NCI-H146 (cell line): ENCODE measurements at regions not wholly inside any gene's neighbourhood (a gene's known extent, or its start where the extent isn't known, plus 50 kb on each side); places are given as distances from the start of the nearest gene placed in this dataset.
"Not testable (repeated sequence)": the region's sequence is repeated elsewhere in the genome, so short reads cannot be mapped to it uniquely, and the experiment has no call there.

ENCODE experiments used
- DNase-seq: peaks from one replicate; lab custom pipeline; 2025; lab: John Stamatoyannopoulos, UW

DNA sequence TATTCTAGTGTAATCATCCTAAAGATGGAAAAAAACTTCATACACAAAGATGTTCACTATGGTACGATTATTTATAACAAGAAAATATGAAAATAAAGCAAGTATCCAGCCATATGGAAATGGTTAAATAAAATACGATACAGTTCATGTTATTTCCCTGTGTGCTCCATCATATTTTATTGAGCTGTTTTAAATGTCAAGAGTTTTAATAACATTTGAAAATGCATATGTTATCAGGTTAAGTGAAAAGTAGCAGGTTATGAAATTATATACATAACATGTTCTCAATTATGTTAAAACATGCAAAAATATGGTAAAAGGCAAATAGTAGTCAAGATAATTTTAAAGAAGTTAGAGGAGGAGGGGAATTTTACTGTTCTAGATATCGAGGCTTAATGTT is 192.0 kb downstream of the HNRNPD start:
- DNase-seq: no peak

DNA sequence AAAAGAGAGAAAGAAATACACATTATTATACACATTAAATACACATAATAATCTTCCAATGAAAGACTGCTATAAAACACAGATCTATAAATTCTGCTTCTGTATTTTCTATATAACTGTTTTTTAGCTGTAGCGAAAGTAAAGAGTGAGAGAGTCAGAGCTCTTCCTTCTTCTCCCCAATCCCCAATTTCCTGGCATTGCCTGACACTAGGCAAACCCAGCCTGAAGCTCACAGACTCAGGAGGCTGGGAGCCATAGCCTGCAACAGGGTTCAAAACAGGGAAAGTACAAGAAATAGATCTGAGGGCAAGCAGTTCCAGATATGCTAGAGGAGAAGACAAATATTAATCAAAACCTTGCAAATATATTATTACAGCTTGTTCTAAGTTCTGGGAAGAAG is 201.6 kb downstream of the HNRNPD start:
- DNase-seq: no peak

DNA sequence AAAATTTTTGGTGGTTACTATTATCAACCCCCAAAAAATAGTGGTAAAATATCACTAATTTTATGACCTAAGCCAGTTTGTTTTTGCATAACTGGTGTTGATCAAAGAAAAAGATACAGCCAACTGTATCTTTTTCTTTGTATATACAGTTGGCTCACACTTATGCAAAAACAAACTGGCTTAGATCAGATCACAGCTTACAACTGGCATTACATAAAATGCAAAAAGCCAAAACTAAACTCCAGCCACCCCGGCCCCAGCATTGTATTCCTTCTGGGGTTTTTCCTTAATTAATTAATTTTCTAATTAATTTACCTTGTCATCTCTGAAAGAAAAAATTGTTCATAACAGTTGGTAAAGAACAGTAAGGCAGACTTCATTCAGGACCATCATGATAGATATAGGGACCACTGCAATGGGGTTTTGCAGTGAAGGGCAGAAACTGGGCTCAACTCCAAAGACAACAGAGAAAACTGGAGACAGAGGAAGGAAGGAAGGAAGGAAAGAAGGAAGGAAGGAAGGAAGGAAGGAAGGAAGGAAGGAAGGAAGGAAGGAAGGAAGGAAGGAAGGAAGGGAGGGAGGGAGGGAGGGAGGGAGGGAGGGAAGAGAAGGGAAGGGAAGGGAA is 202.1 kb downstream of the HNRNPD start:
- no peak for DNase-seq

DNA sequence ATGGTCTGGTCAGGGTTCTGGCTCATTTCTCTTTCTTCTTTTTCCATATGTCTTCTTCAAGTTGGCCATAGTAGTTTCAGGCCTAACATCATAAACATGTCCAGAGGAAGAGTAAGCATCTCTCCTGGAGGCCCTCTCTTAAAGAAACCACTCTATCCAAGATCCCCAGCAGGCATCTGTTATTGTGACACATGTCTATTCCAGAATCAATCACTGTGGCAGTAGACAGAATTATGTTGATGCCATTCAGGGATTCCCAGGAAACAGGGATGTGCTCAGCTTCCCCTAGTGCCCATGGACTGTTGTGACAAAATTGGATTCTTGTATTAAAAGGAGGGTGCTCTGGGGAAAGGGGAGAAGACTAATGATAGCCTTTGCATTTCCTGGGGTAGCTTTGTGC is 224.0 kb downstream of the HNRNPD start:
- no peak for DNase-seq

DNA sequence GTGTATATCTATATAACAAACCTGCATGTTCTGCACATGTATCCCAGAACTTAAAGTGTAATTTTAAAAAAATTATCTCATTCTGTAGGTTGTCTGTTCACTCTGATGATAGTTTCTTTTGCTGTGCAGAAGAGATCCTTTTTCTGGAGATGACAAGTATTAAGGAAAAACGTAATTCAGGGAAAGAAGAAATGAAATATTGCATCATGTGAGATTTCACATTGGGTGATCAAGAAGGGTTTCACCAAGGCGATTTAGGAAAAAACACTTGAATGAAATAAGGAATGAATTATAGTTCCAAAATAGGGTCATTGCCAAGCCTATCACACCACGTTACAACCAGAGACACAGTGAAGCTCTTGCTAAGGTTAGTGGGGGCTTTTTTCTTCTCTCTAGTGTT is 227.9 kb downstream of the HNRNPD start:
- DNase-seq: no peak

DNA sequence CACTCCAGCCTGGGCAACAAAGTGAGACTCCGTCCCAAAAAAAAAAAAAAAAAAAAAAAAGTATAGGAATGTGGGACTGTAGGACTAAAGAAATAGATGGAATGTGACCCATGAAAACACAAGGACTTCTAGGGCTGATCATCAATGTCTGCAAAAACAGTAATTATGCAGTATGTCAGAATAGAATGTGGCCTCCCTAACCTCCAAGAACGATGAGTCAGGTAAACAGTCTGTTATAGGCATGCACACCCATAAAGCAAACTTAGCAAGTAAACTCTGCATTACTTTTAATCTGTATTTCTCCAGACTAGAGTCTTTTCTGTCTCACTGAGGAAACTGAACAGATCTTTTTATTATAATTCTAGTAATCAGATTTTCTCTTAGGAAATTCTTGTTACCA is 233.4 kb downstream of the HNRNPD start:
- no peak for DNase-seq

DNA sequence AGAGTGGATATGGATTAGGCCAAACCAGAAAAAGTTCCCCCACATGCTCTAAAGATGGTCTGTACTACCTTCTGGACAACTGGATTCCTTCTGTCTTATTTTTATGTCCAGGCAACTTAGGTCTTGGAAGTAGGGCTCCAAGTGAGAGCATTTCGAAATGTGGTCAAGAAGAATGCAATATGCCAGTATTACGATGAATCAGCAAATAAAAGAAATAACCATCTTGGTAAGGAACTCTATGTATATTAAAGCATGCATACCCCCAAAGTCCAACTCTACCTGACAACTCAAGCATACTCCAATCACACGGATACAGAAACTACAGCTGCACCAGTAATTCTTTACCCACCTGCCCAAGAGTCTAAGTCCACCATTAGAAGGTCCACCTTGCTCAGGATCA is 234.5 kb downstream of the HNRNPD start:
- DNase-seq: no peak

DNA sequence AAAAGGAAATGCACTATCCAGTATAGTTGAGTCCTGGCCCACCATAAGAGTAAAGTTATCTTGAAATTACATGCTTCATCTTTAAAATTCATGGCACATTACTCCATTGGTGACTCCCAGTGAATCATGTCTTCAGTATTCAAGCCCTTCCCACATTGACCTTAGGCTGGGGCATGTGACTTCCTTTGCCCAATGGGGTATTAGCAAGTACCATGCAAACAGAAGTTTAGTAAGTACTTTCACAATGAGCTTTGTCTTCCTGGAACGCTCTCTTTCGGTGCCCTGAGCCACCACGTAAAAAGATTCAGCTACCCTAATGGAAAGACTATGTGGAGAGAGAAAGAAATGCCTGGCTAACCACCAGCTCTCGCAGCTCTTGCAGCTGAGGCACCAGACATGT is 235.4 kb downstream of the HNRNPD start:
- DNase-seq: no peak

DNA sequence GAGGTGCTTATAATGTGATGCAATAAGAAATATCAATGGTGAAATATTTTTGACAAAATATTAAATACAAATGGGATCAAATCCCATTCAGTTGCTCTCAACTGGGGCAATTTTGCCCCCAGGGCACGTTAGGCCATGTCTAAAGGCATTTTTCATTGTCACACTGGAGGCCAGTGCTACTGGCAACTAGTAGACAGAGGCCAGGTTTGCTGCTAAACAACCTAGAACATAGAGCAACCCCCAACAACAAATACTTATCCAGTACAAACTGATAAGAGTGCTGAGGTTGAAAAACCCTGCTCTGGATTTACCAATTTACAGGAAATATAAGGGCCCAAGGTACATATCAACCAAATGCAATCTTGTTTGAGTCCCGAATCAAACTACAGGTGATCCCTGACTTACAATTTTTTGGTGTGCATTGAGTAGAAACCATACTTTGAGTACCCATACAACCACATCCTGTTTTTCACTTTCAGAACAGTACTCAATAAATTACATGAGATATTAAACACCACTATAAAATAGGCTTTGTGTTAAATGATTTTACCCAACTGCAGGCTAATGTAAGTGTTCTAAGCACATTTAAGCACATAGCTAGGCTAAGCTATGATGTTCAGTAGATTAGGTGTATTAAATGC is 237.5 kb downstream of the HNRNPD start:
- no peak for DNase-seq

DNA sequence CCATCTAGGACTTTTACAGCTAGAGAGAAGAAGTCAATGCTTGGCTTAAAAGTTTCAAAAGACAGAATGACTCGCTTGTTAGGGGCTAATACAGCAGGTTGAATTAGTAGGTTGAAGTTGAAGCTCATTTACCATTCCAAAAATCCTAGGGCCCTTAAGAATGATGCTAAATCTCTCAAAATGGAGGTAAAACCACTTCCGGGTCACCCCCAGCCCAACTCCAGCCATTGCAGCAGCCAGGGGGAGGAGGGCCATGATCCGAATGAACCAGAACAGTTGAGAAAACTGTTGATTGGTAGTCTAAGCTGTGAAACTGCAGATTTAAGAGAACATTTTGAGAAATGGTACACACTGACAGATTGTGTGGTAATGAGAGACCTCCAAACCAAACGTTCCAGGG is 245.4 kb downstream of the HNRNPD start:
- no peak for DNase-seq

DNA sequence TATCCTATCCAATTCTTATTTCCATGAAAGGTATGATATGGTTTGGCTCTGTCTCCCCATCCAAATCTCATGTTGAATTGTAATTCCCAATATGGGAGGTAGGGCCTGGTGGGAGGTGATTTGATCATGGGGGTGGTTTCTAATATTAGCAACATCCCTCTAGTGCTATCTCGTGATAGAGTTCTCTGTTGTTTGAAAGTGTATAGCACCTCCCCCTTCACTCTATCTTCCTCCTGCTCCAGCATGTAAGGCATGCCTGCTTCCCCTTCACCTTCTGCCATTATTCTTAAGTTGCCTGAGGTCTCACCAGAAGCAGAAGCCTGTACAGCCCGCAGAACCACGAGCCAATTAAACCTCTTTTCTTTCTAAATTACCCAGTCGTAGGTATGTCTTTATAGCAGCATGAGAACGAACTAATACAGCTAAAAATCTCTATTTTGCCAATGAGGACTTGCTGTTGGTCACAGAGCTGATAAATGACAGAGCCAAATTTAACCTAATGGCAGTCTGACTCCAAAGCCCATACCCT is 247.2 kb downstream of the HNRNPD start:
- DNase-seq: no peak

DNA sequence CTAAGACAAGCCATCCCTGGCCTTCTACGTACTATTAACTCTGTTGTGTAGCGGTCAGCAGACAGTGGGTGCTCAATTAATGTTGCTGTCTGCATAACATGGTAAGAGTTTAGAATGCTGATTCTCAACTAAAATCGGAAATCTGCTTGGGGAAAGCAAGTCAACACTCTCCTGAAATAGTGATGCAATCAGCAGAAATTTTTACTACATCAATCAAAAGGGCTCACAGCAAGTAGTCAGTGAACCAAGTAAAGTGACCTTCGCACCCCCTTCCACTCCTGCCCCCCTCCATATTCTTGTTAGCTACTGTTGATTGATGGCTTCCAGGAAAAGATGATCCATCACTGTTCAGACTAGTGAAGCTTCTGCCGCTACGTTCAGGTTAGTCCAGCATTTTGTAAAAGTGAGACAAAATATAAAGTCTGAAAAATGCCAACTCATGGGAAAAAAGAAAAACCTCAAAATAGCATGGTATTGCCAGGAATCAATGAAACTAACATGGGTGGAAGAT is 247.9 kb downstream of the HNRNPD start:
- DNase-seq: no peak

DNA sequence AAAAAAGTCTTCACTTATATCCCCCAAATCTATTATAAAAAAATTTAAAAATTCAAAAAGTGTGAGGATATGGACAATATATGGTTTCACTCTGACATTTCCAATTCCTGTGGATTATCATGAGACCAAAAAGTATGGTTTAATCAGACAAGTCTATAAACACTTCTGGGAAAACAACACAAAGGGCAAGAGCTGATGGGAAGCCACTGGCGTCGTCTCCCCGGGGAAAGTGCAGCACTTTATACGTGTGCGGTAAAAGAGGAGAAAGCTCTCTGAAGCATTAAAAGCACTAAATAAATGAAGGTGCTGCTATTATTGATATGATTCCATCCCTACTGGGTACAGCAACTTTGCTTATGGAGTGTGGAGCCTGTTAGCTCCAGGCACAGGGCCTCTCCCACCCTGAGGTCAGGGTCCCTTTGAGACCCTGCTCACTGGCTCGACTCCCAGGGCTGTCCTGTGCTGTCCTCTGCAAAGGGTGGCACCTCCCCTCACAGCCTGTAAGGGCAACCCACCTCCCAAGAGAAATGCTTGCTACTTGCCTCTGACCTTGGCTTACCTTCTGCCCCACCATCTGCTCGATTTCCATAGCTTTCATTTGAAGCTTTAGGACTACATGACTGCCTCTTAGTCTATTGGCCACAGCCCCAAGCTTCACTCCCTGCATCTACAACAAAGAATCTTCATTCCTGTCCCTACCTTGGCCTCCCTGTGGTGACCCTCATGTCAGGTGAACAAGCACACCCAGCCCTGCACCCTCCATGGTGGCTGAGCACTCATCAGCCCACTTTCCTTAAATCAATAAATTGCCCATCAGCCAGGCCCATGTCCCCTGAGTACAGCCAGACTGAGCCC is 248.6 kb downstream of the HNRNPD start:
- DNase-seq: no peak

DNA sequence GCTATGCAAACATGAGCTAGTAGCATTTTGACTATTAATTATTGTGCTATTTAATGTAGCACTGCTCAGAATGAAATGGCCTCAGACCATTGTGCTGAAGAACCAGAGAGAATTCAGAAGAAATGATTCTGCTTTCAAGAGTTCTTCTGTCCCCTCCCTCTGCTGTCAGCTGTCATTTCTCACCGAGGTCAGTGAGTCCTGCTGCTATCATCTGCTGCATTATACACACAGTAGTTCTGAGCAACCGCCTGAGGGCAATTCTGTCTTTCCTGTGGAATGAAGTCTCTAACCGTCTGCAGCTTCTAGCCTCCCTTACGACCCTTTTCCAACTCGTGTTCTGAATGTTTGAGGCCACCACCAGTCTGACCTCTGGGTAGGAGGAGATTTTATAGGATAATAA is 249.4 kb downstream of the HNRNPD start:
- DNase-seq: peak; percentile 3

DNA sequence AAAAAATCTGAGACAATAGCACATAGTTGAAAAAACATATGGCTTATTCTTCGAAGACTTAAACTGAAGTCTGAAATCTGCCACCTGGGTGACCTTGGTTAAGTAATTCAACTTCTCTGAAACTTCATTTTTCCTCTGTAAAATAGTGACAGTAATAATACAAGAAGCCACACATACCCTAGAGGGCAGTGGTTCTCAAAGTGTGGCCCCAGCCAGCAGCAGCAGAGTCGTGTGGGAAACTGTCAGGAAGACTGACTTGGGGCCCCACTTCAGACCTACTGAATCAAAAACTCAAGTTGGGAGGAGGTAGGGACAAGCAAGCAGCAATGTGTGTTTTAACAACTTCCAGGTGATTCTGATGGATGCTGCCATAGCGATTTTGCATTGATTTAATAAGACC is 249.9 kb downstream of the HNRNPD start:
- no peak for DNase-seq

DNA sequence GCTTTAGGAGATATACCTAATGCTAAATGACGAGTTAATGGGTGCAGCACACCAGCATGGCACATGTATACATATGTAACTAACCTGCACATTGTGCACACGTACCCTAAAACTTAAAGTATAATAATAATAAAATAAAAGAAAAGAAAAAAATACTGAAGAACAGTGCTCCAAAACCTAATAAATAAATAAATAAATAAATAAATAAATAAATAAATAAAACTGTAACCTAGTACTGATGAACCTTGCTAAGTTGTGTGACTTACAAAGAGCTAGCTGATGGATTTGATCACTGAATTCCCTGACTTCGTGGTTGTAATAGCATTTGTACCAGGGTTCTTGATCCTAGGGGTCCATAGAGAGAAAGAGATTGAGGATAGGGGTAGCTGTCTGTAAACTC is 258.6 kb downstream of the HNRNPD start:
- DNase-seq: not testable (repeated sequence)

DNA sequence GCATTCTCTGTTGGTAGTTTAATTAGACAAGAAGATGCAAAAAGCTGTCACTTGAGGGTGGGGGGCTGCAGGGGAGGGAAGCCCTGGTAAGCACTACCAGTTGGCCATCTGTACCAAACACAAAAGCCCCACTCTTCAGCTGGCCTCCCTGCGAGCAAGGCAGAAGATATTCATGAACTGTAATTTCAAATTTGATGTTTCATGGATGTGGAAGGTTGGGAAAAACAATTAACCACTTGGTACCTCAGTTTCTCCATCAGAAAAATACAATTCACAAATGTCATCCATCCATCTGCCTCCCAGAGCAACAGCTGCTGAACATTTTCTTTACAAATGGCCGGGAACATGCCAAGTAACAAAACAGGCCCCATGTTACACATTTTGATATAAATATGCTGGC is 265.3 kb downstream of the HNRNPD start:
- no peak for DNase-seq

DNA sequence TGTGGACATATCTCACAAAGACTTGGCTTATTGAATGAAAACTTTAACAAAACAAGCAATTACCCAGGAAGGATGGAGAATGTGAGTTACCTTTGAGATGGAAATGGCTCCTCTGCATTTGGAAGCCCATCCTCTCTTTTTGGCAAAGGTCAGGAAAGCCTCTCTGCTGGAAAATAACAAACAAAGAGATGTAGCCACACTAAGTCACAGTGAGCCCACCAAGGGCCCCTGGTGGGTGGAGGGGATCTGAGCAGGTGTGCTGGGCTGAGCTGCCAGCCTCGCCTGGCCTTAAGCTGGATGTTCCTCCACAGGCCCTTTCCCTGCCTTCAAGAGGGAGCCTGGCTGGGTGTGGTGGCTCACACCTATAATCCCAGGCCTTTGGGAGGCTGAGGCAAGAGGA is 269.2 kb downstream of the HNRNPD start:
- no peak for DNase-seq

DNA sequence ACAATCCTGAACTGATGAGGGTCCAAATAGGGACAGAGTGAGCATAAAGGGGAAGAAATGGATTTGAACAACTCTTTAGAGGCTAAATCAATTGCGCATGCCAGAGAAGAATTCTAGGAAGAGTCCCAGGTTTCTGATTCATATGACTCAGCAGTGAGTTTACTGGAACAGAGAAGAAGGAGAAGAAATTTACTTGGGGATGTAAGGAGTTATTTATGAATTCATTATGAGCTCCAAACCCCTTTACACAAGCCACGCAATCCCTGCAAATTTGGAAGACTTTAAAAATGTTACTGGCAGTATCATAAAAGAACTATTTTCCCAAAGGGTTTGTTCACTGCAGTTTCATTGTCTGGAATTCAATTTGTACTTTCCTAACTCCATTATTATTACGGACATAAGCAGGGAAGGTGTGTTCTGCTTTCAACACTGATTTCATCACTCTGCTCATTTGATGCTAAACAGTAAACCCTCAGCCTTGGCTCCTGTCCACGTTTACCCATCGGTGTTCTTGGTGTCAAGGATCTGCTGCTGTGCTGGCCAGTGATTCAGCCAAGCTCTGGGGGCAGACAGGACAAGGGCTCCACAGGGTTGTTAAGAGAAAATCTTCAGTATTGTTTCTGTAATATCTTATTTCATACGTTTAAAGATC is 273.7 kb downstream of the HNRNPD start:
- DNase-seq: no peak

DNA sequence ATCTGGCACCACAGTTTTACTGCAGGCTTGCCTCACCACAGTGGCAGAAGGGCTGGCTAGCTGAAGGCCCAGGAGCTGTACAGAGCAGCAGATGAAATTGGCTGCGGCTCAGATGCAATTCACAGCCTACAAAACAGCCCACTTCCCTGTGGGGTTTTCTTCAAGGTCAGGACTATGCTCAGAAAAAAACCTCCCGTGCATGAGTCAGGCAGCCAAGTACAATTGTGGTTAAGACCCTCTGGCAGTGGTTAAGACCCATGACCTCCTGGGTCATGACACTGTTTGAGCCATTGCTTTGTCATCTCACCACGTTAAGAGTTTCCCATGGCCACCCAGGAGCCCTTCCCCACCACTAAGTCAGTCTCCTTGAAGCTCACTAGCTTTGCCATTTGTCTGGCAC is 276.3 kb downstream of the HNRNPD start:
- DNase-seq: no peak

DNA sequence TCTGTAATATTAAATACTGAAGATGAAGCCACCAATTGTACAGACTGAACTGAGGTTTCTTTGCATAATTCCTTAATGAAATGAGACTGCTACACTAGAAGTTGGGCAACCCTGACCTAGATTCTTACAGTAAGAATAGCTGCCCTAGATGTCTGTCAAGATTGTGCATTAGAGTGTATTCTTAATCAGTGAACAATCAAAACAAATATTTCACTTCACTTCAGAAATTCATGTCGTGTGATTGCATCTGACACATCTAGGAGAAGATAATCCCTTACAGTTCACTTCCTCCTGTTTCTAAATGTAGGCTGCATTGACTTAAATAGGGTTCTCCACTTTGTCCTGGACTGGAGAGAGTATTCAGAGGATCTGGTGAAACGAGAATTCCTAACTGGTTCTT is 283.1 kb downstream of the HNRNPD start:
- no peak for DNase-seq

DNA sequence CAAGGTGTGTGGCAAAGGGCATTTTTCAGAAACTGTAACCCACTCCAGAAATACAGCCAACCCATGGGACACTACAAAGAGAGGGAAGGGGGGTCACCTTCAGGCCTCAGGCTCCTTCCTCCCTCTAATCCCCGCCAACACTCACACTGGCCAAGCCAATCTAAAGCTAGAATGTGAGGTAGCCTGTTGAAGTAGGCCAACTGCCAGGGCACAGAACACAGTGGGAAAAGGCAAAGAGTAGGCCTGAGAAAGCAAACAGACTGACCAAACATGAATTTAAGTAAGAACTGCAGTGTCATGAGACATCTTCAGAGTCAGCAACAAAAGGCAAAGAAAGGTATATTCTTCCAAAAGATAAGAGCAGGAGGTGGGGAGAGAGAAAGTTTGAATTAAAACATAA is 289.0 kb downstream of the HNRNPD start:
- no peak for DNase-seq
